Femur (tissue), 1 donor: ENCODE measurements at regions not wholly inside any gene's neighbourhood (a gene's known extent, or its start where the extent isn't known, plus 50 kb on each side); places are given as distances from the start of the nearest gene placed in this dataset.

Source experiments
- DNase-seq: peaks from one replicate; pipeline ENCODE4 v3.0.0-alpha.2; 2017

- no peak for DNase-seq
Observed at GRCh38 chr5:7018198-7018597, 305.0 kb downstream of the TENT4A start.

GRCh38 chr5:7018601-7019000 is 305.4 kb downstream of the TENT4A start:
- no peak for DNase-seq

GRCh38 chr5:7036192-7036835 is 323.1 kb downstream of the TENT4A start:
- no peak for DNase-seq

GRCh38 chr5:7039074-7039473 is 325.8 kb downstream of the TENT4A start:
- no peak for DNase-seq

GRCh38 chr5:7040111-7040510 is 326.9 kb downstream of the TENT4A start:
- DNase-seq = no peak

GRCh38 chr5:7043797-7044196 is 330.6 kb downstream of the TENT4A start:
- no peak for DNase-seq

- DNase-seq = peak; percentile 21
Observed at GRCh38 chr5:7047511-7048261, 334.5 kb downstream of the TENT4A start.

- no peak for DNase-seq
Observed at GRCh38 chr5:7050986-7051385, 337.8 kb downstream of the TENT4A start.

GRCh38 chr5:7053125-7053524 is 339.9 kb downstream of the TENT4A start:
- DNase-seq = no peak

- no peak for DNase-seq
Observed at GRCh38 chr5:7053528-7054209, 340.4 kb downstream of the TENT4A start.

- no peak for DNase-seq
Observed at GRCh38 chr5:7066471-7067235, 329.3 kb upstream of the ADCY2 start.

GRCh38 chr5:7068156-7068555 is 327.8 kb upstream of the ADCY2 start:
- DNase-seq = no peak

GRCh38 chr5:7068899-7069298 is 327.0 kb upstream of the ADCY2 start:
- DNase-seq = no peak

GRCh38 chr5:7072188-7072587 is 323.8 kb upstream of the ADCY2 start:
- no peak for DNase-seq

- no peak for DNase-seq
Observed at GRCh38 chr5:7073666-7074065, 322.3 kb upstream of the ADCY2 start.

- no peak for DNase-seq
Observed at GRCh38 chr5:7074176-7074575, 321.8 kb upstream of the ADCY2 start.

GRCh38 chr5:7075470-7075869 is 320.5 kb upstream of the ADCY2 start:
- no peak for DNase-seq

GRCh38 chr5:7078101-7078500 is 317.8 kb upstream of the ADCY2 start:
- DNase-seq = no peak

GRCh38 chr5:7078901-7079300 is 317.0 kb upstream of the ADCY2 start:
- DNase-seq = no peak

GRCh38 chr5:7080501-7080900 is 315.4 kb upstream of the ADCY2 start:
- DNase-seq = no peak

- no peak for DNase-seq
Observed at GRCh38 chr5:7087719-7088297, 308.1 kb upstream of the ADCY2 start.

- DNase-seq = no peak
Observed at GRCh38 chr5:7088849-7089248, 307.1 kb upstream of the ADCY2 start.

GRCh38 chr5:7094626-7095025 is 301.3 kb upstream of the ADCY2 start:
- DNase-seq = no peak
